IMR-90 (cell line): ENCODE measurements at regions not wholly inside any gene's neighbourhood (a gene's known extent, or its start where the extent isn't known, plus 50 kb on each side); places are given as distances from the start of the nearest gene placed in this dataset.

Experiments
- ATAC-seq: fragments of 200-7000 bp; cut with Tn5 transposase; 2 replicates; pipeline ENCODE4 v1.9.1; 2020; ENCODE audit warnings: low read depth, mild to moderate bottlenecking, moderate library complexity
- BruUV-seq: library from RNA; stranded (reverse); fragments of 400-500 nt; replicated peaks from 2 replicates; lab custom pipeline; 2021; lab: Mats Ljungman, UMichigan
- CTCF ChIA-PET: fragments of 300-600 bp; formaldehyde crosslinking; extraction: SDS; loops from one replicate; lab custom pipeline; 2021; ENCODE audit warnings: antibody characterized with exemption; lab: Yijun Ruan, JAX
- POLR2A ChIA-PET: fragments of 300-600 bp; sonication (Branson Sonifier 250); formaldehyde crosslinking; loops from one replicate; lab custom pipeline; 2022; ENCODE audit warnings: antibody characterized with exemption; ENCODE audit not compliant: unreplicated experiment; lab: Charles Lee
- DNase-seq: peaks from one replicate; pipeline ENCODE4 v3.0.0; 2013
- H2AFZ ChIP-seq: replicated peaks from 2 replicates; pipeline ENCODE3; 2013; ENCODE audit warnings: low read length, mild to moderate bottlenecking; ENCODE audit not compliant: poor library complexity
- H2AK5ac ChIP-seq: 2 replicates; pipeline ENCODE4 v1.6.1; 2013; ENCODE audit warnings: low read depth, low read length, inconsistent platforms
- H2AK9ac ChIP-seq: replicated peaks from 2 replicates; pipeline ENCODE3; 2013; ENCODE audit warnings: mild to moderate bottlenecking, low read depth, low read length, moderate library complexity; ENCODE audit not compliant: poor library complexity
- H2BK120ac ChIP-seq: 2 replicates; pipeline ENCODE4 v1.6.1; 2013; ENCODE audit warnings: low read depth, low read length, inconsistent platforms
- H2BK15ac ChIP-seq: 3 replicates; pipeline ENCODE4 v1.6.1; 2013; ENCODE audit warnings: low read depth, low read length, inconsistent platforms
- H2BK20ac ChIP-seq: 2 replicates; pipeline ENCODE4 v1.6.1; 2013; ENCODE audit warnings: low read depth, mild to moderate bottlenecking, inconsistent platforms, low read length, moderate library complexity
- H2BK5ac ChIP-seq: 2 replicates; pipeline ENCODE4 v1.6.1; 2013; ENCODE audit warnings: mild to moderate bottlenecking, low read depth, low read length, inconsistent platforms; ENCODE audit not compliant: poor library complexity, severe bottlenecking
- H3K14ac ChIP-seq: replicated peaks from 2 replicates; pipeline ENCODE4 v1.6.1; 2013; ENCODE audit warnings: low read depth, low read length, inconsistent platforms
- H3K18ac ChIP-seq: 2 replicates; pipeline ENCODE4 v1.6.1; 2013; ENCODE audit warnings: low read depth, low read length, control low read depth
- H3K23ac ChIP-seq: 2 replicates; pipeline ENCODE4 v1.6.1; 2013; ENCODE audit warnings: low read depth, low read length, inconsistent platforms
- H3K27ac ChIP-seq: 2 replicates; pipeline ENCODE4 v1.5.1; 2013; ENCODE audit warnings: mild to moderate bottlenecking, control low read depth, low read length; ENCODE audit not compliant: insufficient read depth
- H3K27me3 ChIP-seq: 2 replicates; pipeline ENCODE4 v1.6.1; 2013; ENCODE audit warnings: low read length; ENCODE audit not compliant: control insufficient read depth, insufficient read depth
- H3K36me3 ChIP-seq: 2 replicates; pipeline ENCODE4 v1.6.1; 2013; ENCODE audit warnings: low read length, mixed read lengths; ENCODE audit not compliant: control insufficient read depth, insufficient read depth
- H3K4ac ChIP-seq: 2 replicates; pipeline ENCODE4 v1.6.1; 2013; ENCODE audit warnings: low read depth, low read length, inconsistent platforms
- H3K4me1 ChIP-seq: 2 replicates; pipeline ENCODE4 v1.6.1; 2013; ENCODE audit warnings: low read length, mixed read lengths; ENCODE audit not compliant: control insufficient read depth, insufficient read depth
- H3K4me2 ChIP-seq: 2 replicates; pipeline ENCODE4 v1.6.1; 2013; ENCODE audit warnings: low read depth, mild to moderate bottlenecking, control low read depth, low read length, moderate library complexity
- H3K4me3 ChIP-seq: 2 replicates; pipeline ENCODE4 v1.5.1; 2013; ENCODE audit warnings: low read depth, mild to moderate bottlenecking, control low read depth, low read length, moderate library complexity; ENCODE audit not compliant: insufficient read depth
- H3K56ac ChIP-seq: 2 replicates; pipeline ENCODE4 v1.6.1; 2013; ENCODE audit warnings: low read length, inconsistent platforms; ENCODE audit not compliant: insufficient read depth; ENCODE audit errors: extremely low read depth
- H3K79me1 ChIP-seq, 2 experiments: 2 replicates each; pipeline ENCODE4 v1.6.1; 2013; ENCODE audit warnings: low read length in 2 of 2, inconsistent platforms in 1 of 2, low read depth in 1 of 2
- H3K9ac ChIP-seq: 2 replicates; pipeline ENCODE4 v1.6.1; 2013; ENCODE audit warnings: low read depth, low read length, control low read depth
- H3K9me1 ChIP-seq: 2 replicates; pipeline ENCODE4 v1.6.1; 2013; ENCODE audit warnings: low read length, inconsistent platforms; ENCODE audit not compliant: insufficient read depth
- H3K9me3 ChIP-seq: 2 replicates; pipeline ENCODE4 v1.6.1; 2013; ENCODE audit warnings: low read length; ENCODE audit not compliant: control insufficient read depth, insufficient read depth
- H4K20me1 ChIP-seq: 2 replicates; pipeline ENCODE4 v1.6.1; 2013; ENCODE audit warnings: low read length, inconsistent platforms; ENCODE audit not compliant: insufficient read depth
- H4K5ac ChIP-seq: 2 replicates; pipeline ENCODE4 v1.6.1; 2013; ENCODE audit warnings: mild to moderate bottlenecking, low read depth, low read length, control low read depth
- H4K8ac ChIP-seq, 2 experiments: 2 replicates each; pipeline ENCODE4 v1.6.1; 2013; ENCODE audit warnings: low read depth in 2 of 2, low read length in 2 of 2, control low read depth in 1 of 2, inconsistent platforms in 1 of 2
- H4K91ac ChIP-seq: 2 replicates; pipeline ENCODE4 v1.6.1; 2013; ENCODE audit warnings: low read depth, low read length, inconsistent platforms; ENCODE audit not compliant: insufficient read depth
- CHD1 ChIP-seq: IDR thresholded peaks from 2 replicates; pipeline ENCODE4 v1.6.1; 2012; ENCODE audit warnings: low read depth, low read length, improper control_type of control experiment
- MAFK ChIP-seq: IDR thresholded peaks from 2 replicates; pipeline ENCODE4 v1.6.1; 2012; ENCODE audit warnings: low read depth, low read length, improper control_type of control experiment
- MAZ ChIP-seq: IDR thresholded peaks from 2 replicates; pipeline ENCODE4 v1.6.1; 2012; ENCODE audit warnings: low read depth, mild to moderate bottlenecking, low read length, improper control_type of control experiment, moderate library complexity, borderline replicate concordance
- RAD21 ChIP-seq: IDR thresholded peaks from 2 replicates; pipeline ENCODE4 v1.6.1; 2012; ENCODE audit warnings: low read length, improper control_type of control experiment
- RFX5 ChIP-seq: IDR thresholded peaks from 2 replicates; pipeline ENCODE4 v1.8.0; 2012; ENCODE audit warnings: low read depth, mild to moderate bottlenecking, low read length, moderate library complexity
- SMC3 ChIP-seq: fragments of 150-350 bp; IDR thresholded peaks from 2 replicates; pipeline ENCODE4 v1.6.1; 2016; ENCODE audit warnings: low read depth, mild to moderate bottlenecking, antibody characterized with exemption, low read length, moderate library complexity
- WGBS, 2 experiments: methylation state at CpG; one replicate each; pipeline versions ENCODE4 v1.1.5 to v1.1.7; 2013; ENCODE audit warnings: missing lambda C conversion rate in 2 of 2; ENCODE audit not compliant: insufficient read length in 1 of 2; ENCODE audit errors: extremely low coverage in 2 of 2; 5-methylcytosine and 5-hydroxymethylcytosine counted together
- dilution Hi-C: fragments of 300-500 bp; cut with HindIII; formaldehyde crosslinking; loops from one replicate; pipeline ENCODE4 v1.14.3; 2018; ENCODE audit warnings: low sequenced_read_pairs; ENCODE audit not compliant: unreplicated experiment
- in situ Hi-C: fragments of 300-500 bp; cut with MboI; formaldehyde crosslinking; loops from 3 replicates; pipeline ENCODE4 v1.14.3; 2019; ENCODE audit warnings: low sequenced_read_pairs, inconsistent platforms, mixed read lengths
- intact Hi-C: fragments of 100-400 bp; cut with micrococcal nuclease; formaldehyde crosslinking; loops from 2 replicates; pipeline ENCODE4 v1.10.0; 2022
- TF ChIP-seq, protein P1 (sequence below): fragments of 150-350 bp; IDR thresholded peaks from 2 replicates; pipeline ENCODE4 v1.6.1; 2016; ENCODE audit warnings: low read depth, mild to moderate bottlenecking, low read length, moderate library complexity, borderline replicate concordance

GRCh38 chr13:79196843-79197242 is 209.2 kb downstream of the RBM26 start:
- Histone ChIP-seq H4K5ac (no peak overlapping the region), H4K20me1 (no peaks in the 10 kb centered on the region), H3K27ac (no peak overlapping the region), H3K27me3 (no peaks in the 10 kb centered on the region), H3K36me3 (no peaks in the 10 kb centered on the region), H2BK5ac (no peak overlapping the region), H3K9me1 (no peaks in the 10 kb centered on the region), H3K4me2 (no peak overlapping the region), H3K79me1 (no peaks in the 10 kb centered on the region), H3K14ac (no peak overlapping the region), H2AFZ (no peak overlapping the region), H2BK120ac (no peak overlapping the region), H2AK9ac (no peak overlapping the region), H2AK5ac (no peak overlapping the region), H3K4ac (no peak overlapping the region), H3K4me3 (no peak overlapping the region), H2BK20ac (no peak overlapping the region), H3K4me1 (no peaks in the 10 kb centered on the region), H3K18ac (no peak overlapping the region), H4K8ac (no peak overlapping the region), H2BK15ac (no peak overlapping the region), H3K9me3 (no peaks in the 10 kb centered on the region), H4K91ac (no peak overlapping the region), H3K9ac (no peak overlapping the region), H3K56ac (no peak overlapping the region), H3K23ac (no peak overlapping the region)
- in situ Hi-C loops (no loop called here), dilution Hi-C loops (no loop called here), intact Hi-C loops (no loop called here)
- TF ChIP-seq, protein P1, sequence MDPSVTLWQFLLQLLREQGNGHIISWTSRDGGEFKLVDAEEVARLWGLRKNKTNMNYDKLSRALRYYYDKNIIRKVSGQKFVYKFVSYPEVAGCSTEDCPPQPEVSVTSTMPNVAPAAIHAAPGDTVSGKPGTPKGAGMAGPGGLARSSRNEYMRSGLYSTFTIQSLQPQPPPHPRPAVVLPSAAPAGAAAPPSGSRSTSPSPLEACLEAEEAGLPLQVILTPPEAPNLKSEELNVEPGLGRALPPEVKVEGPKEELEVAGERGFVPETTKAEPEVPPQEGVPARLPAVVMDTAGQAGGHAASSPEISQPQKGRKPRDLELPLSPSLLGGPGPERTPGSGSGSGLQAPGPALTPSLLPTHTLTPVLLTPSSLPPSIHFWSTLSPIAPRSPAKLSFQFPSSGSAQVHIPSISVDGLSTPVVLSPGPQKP: no peak
- no peak for TF ChIP-seq MAFK
- TF ChIP-seq SMC3: no peak
- TF ChIP-seq CHD1: no peak
- TF ChIP-seq RAD21: no peak
- TF ChIP-seq MAZ: no peak
- no peak for TF ChIP-seq RFX5
- BruUV-seq: no TSS peak
- CTCF ChIA-PET: no interaction called here
- no peak for ATAC-seq
- no peak for DNase-seq
- POLR2A ChIA-PET: no interaction called here
- WGBS, 2 experiments: 29% methylated on average over 1 of the region's 3 CpGs; no CpG with 5 or more reads in 1 of the 2 experiments
